Spleen (tissue), 11 donors: ENCODE measurements at regions not wholly inside any gene's neighbourhood (a gene's known extent, or its start where the extent isn't known, plus 50 kb on each side); places are given as distances from the start of the nearest gene placed in this dataset.

Experiments used
- DNase-seq: peaks from one replicate; pipeline ENCODE4 v3.0.0-alpha.2; 2020
- H3K27ac ChIP-seq, 8 donors: fragments of 200-600 bp; sonication (generic) in 7 of 8; 1 replicate in 4 of 8; 2 replicates in 4 of 8; pipeline versions ENCODE4 v1.5.0 to v1.8.0; 2016 to 2021; ENCODE audit warnings: inconsistent platforms in 4 of 8, mild to moderate bottlenecking in 4 of 8, moderate library complexity in 1 of 8
- H3K27me3 ChIP-seq, 7 donors: fragments of 200-600 bp; sonication (generic) in 6 of 7; replicated peaks in 1 of 7; 1 replicate in 4 of 7; 2 replicates in 3 of 7; pipeline versions ENCODE4 v1.5.0 to v1.8.0; 2016 to 2021; ENCODE audit warnings: inconsistent platforms in 3 of 7, mild to moderate bottlenecking in 1 of 7
- H3K36me3 ChIP-seq, 6 donors: fragments of 200-600 bp; sonication (generic) in 5 of 6; 1 replicate in 4 of 6; 2 replicates in 2 of 6; pipeline versions ENCODE4 v1.5.0 to v1.8.0; 2016 to 2021; ENCODE audit warnings: inconsistent platforms in 2 of 6
- H3K4me1 ChIP-seq, 6 donors: fragments of 200-600 bp; sonication (generic) in 5 of 6; 1 replicate in 3 of 6; 2 replicates in 3 of 6; pipeline versions ENCODE4 v1.5.0 to v1.8.0; 2016 to 2021; ENCODE audit warnings: inconsistent platforms in 3 of 6
- H3K4me3 ChIP-seq, 8 donors: fragments of 200-600 bp; sonication (generic) in 7 of 8; 1 replicate in 4 of 8; 2 replicates in 4 of 8; pipeline versions ENCODE4 v1.5.0 to v1.8.0; 2016 to 2021; ENCODE audit warnings: inconsistent platforms in 4 of 8, mild to moderate bottlenecking in 4 of 8, moderate library complexity in 2 of 8
- H3K9me3 ChIP-seq, 8 donors: fragments of 200-600 bp; sonication (generic) in 7 of 8; 1 replicate in 4 of 8; 2 replicates in 4 of 8; pipeline versions ENCODE4 v1.5.0 to v1.8.0; 2016 to 2021; ENCODE audit warnings: inconsistent platforms in 4 of 8
- POLR2A ChIP-seq, 3 donors: fragments of 450-650 bp; IDR thresholded peaks; one replicate each; pipeline ENCODE4 v1.5.1; 2017; ENCODE audit warnings: antibody characterized with exemption in 3 of 3, mild to moderate bottlenecking in 1 of 3
- POLR2AphosphoS5 ChIP-seq, 3 donors: sonication (generic); formaldehyde crosslinking; IDR thresholded peaks; one replicate each; pipeline ENCODE4 v1.5.1; 2017; ENCODE audit warnings: antibody characterized with exemption in 3 of 3
- WGBS, 5 donors: extraction: QIAGEN DNeasy Blood & Tissue Kit in 3 of 5; methylation state at CpG; one replicate each; pipeline versions ENCODE4 v1.1.5 to v1.1.7; 2013 to 2018; 5-methylcytosine and 5-hydroxymethylcytosine counted together
- intact Hi-C: fragments of 100-400 bp; cut with DNase I; formaldehyde crosslinking; loops from one replicate; pipeline ENCODE4 v1.15.0; 2023; ENCODE audit warnings: low total_unique reads
- TF ChIP-seq, protein P1 (sequence below), 11 experiments: fragments of 200-600 bp in 7 of 11; fragments of 450-650 bp in 4 of 11; sonication (generic) in 4 of 11; IDR thresholded peaks in 8 of 11; conservative IDR thresholded peaks in 3 of 11; 1 replicate in 7 of 11; 2 replicates in 4 of 11; pipeline versions ENCODE4 v1.4.0 to v1.8.0; 2016 to 2021; ENCODE audit warnings: antibody characterized with exemption in 11 of 11, inconsistent platforms in 4 of 11, mild to moderate bottlenecking in 1 of 11
- donor health status: healthy with polysubstance abuse.
- donor health status: DM: no; HTN: no; CAD: no; lungs with moderate emphysema.
- donor health status: DM: no; HTN: no; CAD: no.
- donor health status: Bipolar disorder and iron deficiency.
- donor health status: healthy.
- donor health status: DM: no; HTN: no; CAD: no.
- donor health status: DM: yes; HTN: yes; CAD: no.

DNA sequence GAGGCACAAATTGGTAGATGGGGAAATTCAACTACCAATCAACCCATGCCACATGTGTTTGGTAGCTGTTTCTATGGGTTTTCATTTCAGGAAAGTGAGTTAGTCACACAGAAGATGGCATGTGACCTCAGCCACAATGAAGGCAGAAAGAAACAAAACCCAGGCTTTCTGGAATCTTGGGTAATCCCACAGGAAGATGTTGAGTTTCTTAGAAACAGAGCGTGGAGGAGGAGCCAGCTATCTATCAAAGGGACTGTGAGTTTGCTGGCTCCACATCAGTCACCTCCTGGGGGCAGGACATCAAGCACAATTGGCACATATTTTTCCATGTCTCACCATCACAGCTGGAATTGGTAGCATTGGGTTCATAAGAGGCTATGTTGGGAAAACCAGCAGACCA, 188.9 kb upstream of the PLXNA2 start:
- intact Hi-C loops: no loop called here
- no peak for DNase-seq
- Histone ChIP-seq H3K36me3 (no peaks in the 10 kb centered on the region), H3K4me3 (no peak overlapping the region), H3K27me3 (peaks cover 0 to 11% (median 0%) of the 10 kb centered on the region in 7 donors), H3K4me1 (no peaks in the 10 kb centered on the region), H3K27ac (no peak overlapping the region), H3K9me3 (no peaks in the 10 kb centered on the region)
- TF ChIP-seq, protein P1, sequence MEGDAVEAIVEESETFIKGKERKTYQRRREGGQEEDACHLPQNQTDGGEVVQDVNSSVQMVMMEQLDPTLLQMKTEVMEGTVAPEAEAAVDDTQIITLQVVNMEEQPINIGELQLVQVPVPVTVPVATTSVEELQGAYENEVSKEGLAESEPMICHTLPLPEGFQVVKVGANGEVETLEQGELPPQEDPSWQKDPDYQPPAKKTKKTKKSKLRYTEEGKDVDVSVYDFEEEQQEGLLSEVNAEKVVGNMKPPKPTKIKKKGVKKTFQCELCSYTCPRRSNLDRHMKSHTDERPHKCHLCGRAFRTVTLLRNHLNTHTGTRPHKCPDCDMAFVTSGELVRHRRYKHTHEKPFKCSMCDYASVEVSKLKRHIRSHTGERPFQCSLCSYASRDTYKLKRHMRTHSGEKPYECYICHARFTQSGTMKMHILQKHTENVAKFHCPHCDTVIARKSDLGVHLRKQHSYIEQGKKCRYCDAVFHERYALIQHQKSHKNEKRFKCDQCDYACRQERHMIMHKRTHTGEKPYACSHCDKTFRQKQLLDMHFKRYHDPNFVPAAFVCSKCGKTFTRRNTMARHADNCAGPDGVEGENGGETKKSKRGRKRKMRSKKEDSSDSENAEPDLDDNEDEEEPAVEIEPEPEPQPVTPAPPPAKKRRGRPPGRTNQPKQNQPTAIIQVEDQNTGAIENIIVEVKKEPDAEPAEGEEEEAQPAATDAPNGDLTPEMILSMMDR (IDR thresholded peaks at IDR 0.05 in 8 of 11, conservative IDR thresholded peaks at IDR 0.05 in 3 of 11): no peak
- TF ChIP-seq POLR2A (IDR thresholded peaks at IDR 0.05) (no peak), POLR2AphosphoS5 (IDR thresholded peaks at IDR 0.05) (no peak)
- WGBS, 5 donors: 53 to 88% (median 87%) methylated on average over 1 of the region's 1 CpG

DNA sequence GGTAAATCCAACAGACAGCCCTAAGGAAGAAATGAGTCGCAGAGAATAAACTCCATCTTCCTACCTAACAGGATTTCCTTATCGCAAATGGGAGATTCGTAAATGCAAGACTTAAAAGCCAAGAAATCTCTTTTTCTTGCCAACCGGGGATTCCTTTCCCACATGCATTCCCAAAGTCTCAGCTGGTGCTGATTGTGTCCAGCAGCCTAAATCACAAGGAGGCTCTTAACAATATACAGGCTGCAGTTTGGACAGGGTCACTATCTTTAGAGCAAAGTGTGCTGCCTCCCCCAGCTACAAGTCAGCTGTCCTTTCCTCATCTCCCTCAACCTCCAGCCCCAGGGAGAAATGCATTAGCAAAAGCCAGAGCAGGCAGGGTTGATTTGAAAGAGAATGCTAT, 189.8 kb upstream of the PLXNA2 start:
- 76 to 86% (median 80%) methylated on average over 4 of the region's 4 CpGs for WGBS, 5 donors
- Histone ChIP-seq H3K27me3 (peaks cover 0 to 11% (median 0%) of the 10 kb centered on the region in 7 donors), H3K27ac (no peak overlapping the region), H3K4me1 (no peaks in the 10 kb centered on the region), H3K4me3 (no peak overlapping the region), H3K9me3 (no peaks in the 10 kb centered on the region), H3K36me3 (no peaks in the 10 kb centered on the region)
- TF ChIP-seq, protein P1 (IDR thresholded peaks at IDR 0.05 in 8 of 11, conservative IDR thresholded peaks at IDR 0.05 in 3 of 11): no peak
- TF ChIP-seq POLR2A (IDR thresholded peaks at IDR 0.05): no peak
- no peak for TF ChIP-seq POLR2AphosphoS5 (IDR thresholded peaks at IDR 0.05)
- no peak for DNase-seq
- intact Hi-C loops: no loop called here

DNA sequence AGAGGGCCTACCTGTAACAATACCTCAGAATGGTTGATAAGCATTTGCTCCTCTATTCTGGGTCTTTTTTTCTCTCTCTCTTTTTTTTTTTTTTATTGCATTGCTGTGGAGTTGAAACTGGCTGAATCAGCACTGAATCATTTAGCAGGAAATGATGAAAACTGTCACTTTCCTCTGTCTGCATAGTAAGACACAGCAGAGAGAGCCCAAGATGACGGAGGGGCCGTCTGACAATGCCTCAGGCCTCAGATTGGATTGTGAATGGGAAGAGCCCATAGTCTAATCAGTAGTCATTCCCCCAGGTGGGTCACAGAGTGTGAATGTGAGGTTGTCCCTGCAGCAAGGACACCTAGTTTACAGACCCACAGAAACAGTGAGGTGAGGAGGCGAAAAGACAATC, 193.2 kb upstream of the PLXNA2 start:
- no peak for DNase-seq
- Histone ChIP-seq H3K27me3 (peaks cover 0 to 8% (median 0%) of the 10 kb centered on the region in 7 donors), H3K9me3 (peaks cover 0 to 9% (median 2%) of the 10 kb centered on the region in 8 donors), H3K36me3 (no peaks in the 10 kb centered on the region), H3K4me3 (no peak overlapping the region), H3K27ac (no peak overlapping the region), H3K4me1 (no peaks in the 10 kb centered on the region)
- WGBS, 5 donors: 34 to 52% (median 42%) methylated on average over 3 of the region's 3 CpGs
- intact Hi-C loops: no loop called here
- TF ChIP-seq, protein P1 (IDR thresholded peaks at IDR 0.05 in 8 of 11, conservative IDR thresholded peaks at IDR 0.05 in 3 of 11): no peak

DNA sequence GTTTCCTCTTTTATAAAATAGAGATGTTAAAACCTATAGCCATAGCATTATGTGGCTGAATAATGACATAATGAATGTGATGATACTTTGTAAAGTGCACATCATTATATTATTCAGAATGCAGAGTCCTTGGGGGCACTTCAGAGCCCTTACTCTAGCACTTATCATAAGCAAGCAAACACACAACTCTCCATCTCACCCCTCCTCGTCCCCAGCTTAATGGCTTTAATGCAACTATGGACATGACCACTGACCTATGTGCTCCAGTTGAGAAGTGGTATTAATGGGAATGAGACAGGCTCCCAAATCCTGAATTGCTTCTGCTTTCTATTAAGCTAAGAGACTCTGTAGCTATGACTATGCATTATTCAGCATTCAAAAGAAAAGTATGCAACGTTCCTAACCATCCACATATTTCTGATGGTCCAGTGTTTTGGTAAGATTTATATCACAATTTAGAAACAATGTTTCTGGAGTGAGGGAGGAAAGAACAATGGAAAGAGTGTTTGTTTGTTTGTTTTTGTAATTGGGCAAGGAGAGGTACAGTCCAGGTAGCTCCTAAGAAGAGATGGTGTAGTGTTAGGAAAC, 194.0 kb upstream of the PLXNA2 start:
- TF ChIP-seq POLR2AphosphoS5 (IDR thresholded peaks at IDR 0.05) (no peak), POLR2A (IDR thresholded peaks at IDR 0.05) (no peak)
- TF ChIP-seq, protein P1 (IDR thresholded peaks at IDR 0.05 in 8 of 11, conservative IDR thresholded peaks at IDR 0.05 in 3 of 11): no peak
- 31 to 53% (median 39%) methylated on average over 2 of the region's 2 CpGs for WGBS, 5 donors
- H3K36me3 ChIP-seq: no peaks in the 10 kb centered on the region

More for the DNA sequence above, 194.0 kb upstream of the PLXNA2 start:
- H3K4me3 ChIP-seq: no peak overlapping the region
- DNase-seq: no peak
- H3K9me3 ChIP-seq: peaks cover 0 to 18% (median 7%) of the 10 kb centered on the region in 8 donors
- intact Hi-C loops: no loop called here
- H3K4me1 ChIP-seq: no peaks in the 10 kb centered on the region
- H3K27ac ChIP-seq: no peak overlapping the region
- peaks cover 0 to 8% (median 0%) of the 10 kb centered on the region in 7 donors for H3K27me3 ChIP-seq
